GM23338 (cell line): ENCODE measurements at regions not wholly inside any gene's neighbourhood (a gene's known extent, or its start where the extent isn't known, plus 50 kb on each side); places are given as distances from the start of the nearest gene placed in this dataset.

ENCODE experiments used
- CREB1 ChIP-seq: fragments of 250-450 bp; sonication (Bioruptor Pico); IDR thresholded peaks from 2 replicates; pipeline ENCODE4 v1.5.0; 2020; ENCODE audit warnings: low read depth, mild to moderate bottlenecking, moderate library complexity
- CTCF ChIP-seq, 2 experiments: fragments of 200-600 bp in 1 of 2; sonication (generic) in 1 of 2; conservative IDR thresholded peaks; 2 replicates each; pipeline versions ENCODE4 v1.5.1 to v1.6.1; 2016 to 2017; ENCODE audit warnings: antibody characterized with exemption in 2 of 2, low read depth in 2 of 2, mild to moderate bottlenecking in 2 of 2, moderate library complexity in 1 of 2
- POLR2AphosphoS5 ChIP-seq: IDR thresholded peaks from 2 replicates; pipeline ENCODE4 v1.6.1; 2016; ENCODE audit warnings: antibody characterized with exemption, low read depth

GRCh38 chr5:105934171-105934570 lies 1736.6 kb downstream of the EFNA5 start:
- TF ChIP-seq CTCF (conservative IDR thresholded peaks at IDR 0.05; ENCODE audit: low read depth in 2 of 2) (no peak), CREB1 (no peak), POLR2AphosphoS5 (no peak)
